Naive thymus-derived CD4-positive, alpha-beta T cell (primary cell): ENCODE measurements at regions not wholly inside any gene's neighbourhood (a gene's known extent, or its start where the extent isn't known, plus 50 kb on each side); places are given as distances from the start of the nearest gene placed in this dataset.

Experiments
- ATAC-seq: fragments of 150-1000 bp; cut with Tn5 transposase; 2 replicates; pipeline ENCODE4 v1.10.0; 2021; ENCODE audit warnings: mild to moderate bottlenecking, moderate library complexity
- CTCF ChIA-PET: fragments of 350-600 bp; sonication (Branson Sonifier 250); formaldehyde crosslinking; loops from one replicate; lab custom pipeline; 2021; ENCODE audit warnings: antibody characterized with exemption; lab: Charles Lee
- POLR2A ChIA-PET: fragments of 350-600 bp; sonication (Branson Sonifier 250); formaldehyde crosslinking; loops from one replicate; lab custom pipeline; 2021; ENCODE audit warnings: antibody characterized with exemption, inconsistent platforms; lab: Charles Lee
- DNase-seq, 9 donors: peaks; one replicate each; pipeline versions ENCODE4 v3.0.0 to v3.0.0-alpha.2; 2020 to 2022; ENCODE audit warnings: mixed read lengths in 1 of 9
- H3K27ac ChIP-seq: one replicate; pipeline ENCODE4 v1.7.0; 2013; ENCODE audit warnings: mild to moderate bottlenecking, low read depth, low read length, moderate library complexity
- H3K27me3 ChIP-seq, 2 donors: one replicate each; pipeline ENCODE4 v1.7.0; 2013; ENCODE audit warnings: low read length in 2 of 2, mild to moderate bottlenecking in 2 of 2, moderate library complexity in 2 of 2; ENCODE audit not compliant: control insufficient read depth in 2 of 2, insufficient read depth in 2 of 2
- H3K36me3 ChIP-seq, 3 experiments: 1 replicate in 2 of 3; 2 replicates in 1 of 3; pipeline ENCODE4 v1.7.0; 2013; ENCODE audit warnings: low read length in 3 of 3, mild to moderate bottlenecking in 3 of 3, moderate library complexity in 1 of 3; ENCODE audit not compliant: insufficient read depth in 3 of 3, control insufficient read depth in 2 of 3
- H3K4me1 ChIP-seq, 2 donors: one replicate each; pipeline ENCODE4 v1.7.0; 2013; ENCODE audit warnings: low read length in 2 of 2, mild to moderate bottlenecking in 2 of 2, moderate library complexity in 1 of 2; ENCODE audit not compliant: control insufficient read depth in 2 of 2, insufficient read depth in 2 of 2
- H3K4me3 ChIP-seq: 2 replicates; pipeline ENCODE4 v1.7.0; 2013; ENCODE audit warnings: mild to moderate bottlenecking, low read length
- H3K9me3 ChIP-seq, 3 experiments: 1 replicate in 2 of 3; 2 replicates in 1 of 3; pipeline ENCODE4 v1.7.0; 2013; ENCODE audit warnings: low read length in 3 of 3; ENCODE audit not compliant: control insufficient read depth in 2 of 3
- H3K27ac Mint-ChIP-seq, 9 donors: one replicate each; pipeline ENCODE4 v1.8.0; 2020 to 2022; ENCODE audit warnings: mixed read lengths in 9 of 9, mild to moderate bottlenecking in 8 of 9, moderate library complexity in 5 of 9, inconsistent platforms in 2 of 9
- H3K27me3 Mint-ChIP-seq, 5 donors: one replicate each; pipeline ENCODE4 v1.8.0; 2021 to 2022; ENCODE audit warnings: mixed read lengths in 5 of 5, mild to moderate bottlenecking in 1 of 5
- H3K36me3 Mint-ChIP-seq, 5 donors: one replicate each; pipeline ENCODE4 v1.8.0; 2020 to 2022; ENCODE audit warnings: mixed read lengths in 5 of 5, mild to moderate bottlenecking in 3 of 5, inconsistent platforms in 1 of 5
- H3K4me1 Mint-ChIP-seq, 7 donors: one replicate each; pipeline ENCODE4 v1.8.0; 2020 to 2022; ENCODE audit warnings: mixed read lengths in 7 of 7, mild to moderate bottlenecking in 3 of 7, inconsistent platforms in 1 of 7
- H3K4me3 Mint-ChIP-seq, 10 donors: one replicate each; pipeline ENCODE4 v1.8.0; 2020 to 2022; ENCODE audit warnings: mild to moderate bottlenecking in 10 of 10, mixed read lengths in 10 of 10, moderate library complexity in 6 of 10, inconsistent platforms in 2 of 10
- H3K9me3 Mint-ChIP-seq, 11 donors: one replicate each; pipeline ENCODE4 v1.8.0; 2020 to 2022; ENCODE audit warnings: mixed read lengths in 11 of 11, mild to moderate bottlenecking in 4 of 11, inconsistent platforms in 1 of 11, moderate library complexity in 1 of 11
- intact Hi-C, 2 donors: fragments of 100-400 bp; cut with micrococcal nuclease; formaldehyde crosslinking; loops; one replicate each; pipeline ENCODE4 v1.15.1; 2023

- no peaks in the 10 kb centered on the region for H3K9me3 Mint-ChIP-seq
- H3K27me3 ChIP-seq: no peaks in the 10 kb centered on the region
- H3K4me1 Mint-ChIP-seq: peaks cover 3 to 22% (median 13%) of the 10 kb centered on the region in 7 donors
- H3K27me3 Mint-ChIP-seq: no peaks in the 10 kb centered on the region
- peaks cover 6 to 27% (median 8%) of the 10 kb centered on the region in 3 experiments for H3K36me3 ChIP-seq
- CTCF ChIA-PET: no interaction called here
- no peak overlapping the region for H3K27ac Mint-ChIP-seq
- intact Hi-C loops: loop anchor here in 1 of 2 donors (10.0 kb wide), 1 partner anchor 48 kb away; the partner anchor contains the start of gene ATOSA
- no peak overlapping the region for H3K27ac ChIP-seq
- peaks cover 17 to 33% (median 28%) of the 10 kb centered on the region in 5 donors for H3K36me3 Mint-ChIP-seq
- POLR2A ChIA-PET: no interaction called here
- DNase-seq: no peak
- ATAC-seq: no peak
- H3K4me3 Mint-ChIP-seq: no peak overlapping the region
- H3K4me1 ChIP-seq: no peaks in the 10 kb centered on the region
- H3K4me3 ChIP-seq: no peak overlapping the region
- no peaks in the 10 kb centered on the region for H3K9me3 ChIP-seq
Measured at GRCh38 chr15:52626671-52627369, 52.4 kb downstream of the ATOSA start.

GRCh38 chr15:52624262-52624661 lies 54.9 kb downstream of the ATOSA start:
- intact Hi-C loops: loop anchor here in 1 of 2 donors (10.0 kb wide), 1 partner anchor 51 kb away; the partner anchor contains the start of gene ATOSA
- ChIA-PET POLR2A (no interaction called here), CTCF (no interaction called here)
- Histone ChIP-seq H3K9me3 (no peaks in the 10 kb centered on the region), H3K36me3 (peaks cover 8 to 30% (median 10%) of the 10 kb centered on the region in 3 experiments), H3K4me3 (no peak overlapping the region), H3K27ac (no peak overlapping the region), H3K4me1 (no peaks in the 10 kb centered on the region), H3K27me3 (no peaks in the 10 kb centered on the region)
- H3K9me3 Mint-ChIP-seq: no peaks in the 10 kb centered on the region
- peaks cover 17 to 36% (median 27%) of the 10 kb centered on the region in 5 donors for H3K36me3 Mint-ChIP-seq
- H3K27ac Mint-ChIP-seq: no peak overlapping the region
- no peak overlapping the region for H3K4me3 Mint-ChIP-seq
- DNase-seq (no peak), ATAC-seq (no peak)
- peaks cover 4 to 21% (median 9%) of the 10 kb centered on the region in 7 donors for H3K4me1 Mint-ChIP-seq
- no peaks in the 10 kb centered on the region for H3K27me3 Mint-ChIP-seq

GRCh38 chr15:52622791-52623190 lies 54.0 kb upstream of the ARPP19 start:
- Mint-ChIP-seq H3K4me1 (peaks cover 0 to 21% (median 9%) of the 10 kb centered on the region in 7 donors), H3K9me3 (no peaks in the 10 kb centered on the region), H3K4me3 (no peak overlapping the region), H3K27me3 (no peaks in the 10 kb centered on the region), H3K27ac (peak overlapping the region in 1 of 9 donors; percentile 3), H3K36me3 (peaks cover 17 to 38% (median 22%) of the 10 kb centered on the region in 5 donors)
- POLR2A ChIA-PET: no interaction called here
- intact Hi-C loops: loop anchor here in 1 of 2 donors (10.0 kb wide), 1 partner anchor 52 kb away; the partner anchor contains the start of gene ATOSA
- H3K36me3 ChIP-seq: peaks cover 8 to 30% (median 10%) of the 10 kb centered on the region in 3 experiments
- H3K27me3 ChIP-seq: no peaks in the 10 kb centered on the region
- H3K9me3 ChIP-seq: no peaks in the 10 kb centered on the region
- no peak overlapping the region for H3K27ac ChIP-seq
- DNase-seq (no peak), ATAC-seq (no peak)
- H3K4me3 ChIP-seq: no peak overlapping the region
- no peaks in the 10 kb centered on the region for H3K4me1 ChIP-seq
- CTCF ChIA-PET: no interaction called here

GRCh38 chr15:52620496-52620895 lies 51.7 kb upstream of the ARPP19 start:
- no peaks in the 10 kb centered on the region for H3K27me3 Mint-ChIP-seq
- Histone ChIP-seq H3K4me3 (no peak overlapping the region), H3K27ac (no peak overlapping the region), H3K9me3 (no peaks in the 10 kb centered on the region), H3K36me3 (peaks cover 8 to 40% (median 14%) of the 10 kb centered on the region in 3 experiments), H3K27me3 (no peaks in the 10 kb centered on the region), H3K4me1 (no peaks in the 10 kb centered on the region)
- H3K4me3 Mint-ChIP-seq: no peak overlapping the region
- H3K27ac Mint-ChIP-seq: peak overlapping the region in 1 of 9 donors; percentile 4
- ChIA-PET CTCF (no interaction called here), POLR2A (interaction anchor here (0.6 kb wide), 1 partner anchor 9 kb away, joined by 3 read pairs; no protein-coding TSS in a partner anchor)
- ATAC-seq (no peak), DNase-seq (no peak)
- intact Hi-C loops: loop anchor here in 1 of 2 donors (10.0 kb wide), 1 partner anchor 54 kb away; the partner anchor contains the start of gene ATOSA
- no peaks in the 10 kb centered on the region for H3K9me3 Mint-ChIP-seq
- peaks cover 15 to 37% (median 21%) of the 10 kb centered on the region in 5 donors for H3K36me3 Mint-ChIP-seq
- H3K4me1 Mint-ChIP-seq: peaks cover 0 to 14% (median 8%) of the 10 kb centered on the region in 7 donors
